ENCODE measurements at regions not wholly inside any gene's neighbourhood (a gene's known extent, or its start where the extent isn't known, plus 50 kb on each side); places are given as distances from the start of the nearest gene placed in this dataset.

- TF ChIP-seq CTCF (conservative IDR thresholded peaks at IDR 0.05), result no peak
- no peak for TF ChIP-seq ZFX (IDR thresholded peaks at IDR 0.05)
Observed at GRCh38 chr2:190789074-190790004, 91.3 kb upstream of the GLS start.
